Activated B cell treated with CpG ODN at 0.5 μM for 24 hours (primary cell): ENCODE measurements at regions not wholly inside any gene's neighbourhood (a gene's known extent, or its start where the extent isn't known, plus 50 kb on each side); places are given as distances from the start of the nearest gene placed in this dataset.

Experiments used
- ATAC-seq: fragments of 200-7000 bp; cut with Tn5 transposase; one replicate; pipeline ENCODE4 v1.10.0; 2021; ENCODE audit warnings: low read depth, mild to moderate bottlenecking, moderate library complexity
- CTCF ChIA-PET: fragments of 350-600 bp; sonication (Branson Sonifier 250); formaldehyde crosslinking; loops from one replicate; lab custom pipeline; 2021; ENCODE audit warnings: antibody characterized with exemption; lab: Charles Lee
- POLR2A ChIA-PET: fragments of 350-600 bp; sonication (Branson Sonifier 250); formaldehyde crosslinking; loops from one replicate; lab custom pipeline; 2021; ENCODE audit warnings: antibody characterized with exemption; lab: Charles Lee
- DNase-seq: peaks from one replicate; pipeline ENCODE4 v3.0.0; 2022
- H3K27ac Mint-ChIP-seq: one replicate; pipeline ENCODE4 v1.8.0; 2020; ENCODE audit warnings: mixed read lengths
- H3K27me3 Mint-ChIP-seq: one replicate; pipeline ENCODE4 v1.8.0; 2021; ENCODE audit warnings: mixed read lengths
- H3K36me3 Mint-ChIP-seq: one replicate; pipeline ENCODE4 v1.8.0; 2021; ENCODE audit warnings: low read depth, mixed read lengths
- H3K4me1 Mint-ChIP-seq: one replicate; pipeline ENCODE4 v1.8.0; 2021; ENCODE audit warnings: mixed read lengths
- H3K4me3 Mint-ChIP-seq: one replicate; pipeline ENCODE4 v1.8.0; 2020; ENCODE audit warnings: mild to moderate bottlenecking, mixed read lengths
- H3K9me3 Mint-ChIP-seq: one replicate; pipeline ENCODE4 v1.8.0; 2020; ENCODE audit warnings: mixed read lengths
- CTCF ChIP-seq: fragments of 200-600 bp; IDR thresholded peaks from one replicate; pipeline ENCODE4 v1.8.0; 2022; ENCODE audit warnings: antibody characterized with exemption, mild to moderate bottlenecking
- intact Hi-C: fragments of 100-400 bp; cut with micrococcal nuclease; formaldehyde crosslinking; loops from one replicate; pipeline ENCODE4 v1.15.1; 2024

GRCh38 chr10:75326306-75326705 lies 75.3 kb downstream of the ZNF503 start:
- DNase-seq (no peak), ATAC-seq (no peak)
- H3K4me1 Mint-ChIP-seq, result no peaks in the 10 kb centered on the region
- H3K36me3 Mint-ChIP-seq, result no peaks in the 10 kb centered on the region
- ChIA-PET CTCF (no interaction called here), POLR2A (no interaction called here)
- peaks cover 7% of the 10 kb centered on the region for H3K9me3 Mint-ChIP-seq
- H3K27me3 Mint-ChIP-seq, result peaks cover 20% of the 10 kb centered on the region
- no peak overlapping the region for H3K4me3 Mint-ChIP-seq
- intact Hi-C loops, result no loop called here
- no peak for TF ChIP-seq CTCF
- no peak overlapping the region for H3K27ac Mint-ChIP-seq

GRCh38 chr10:75319274-75319673 lies 82.3 kb downstream of the ZNF503 start:
- DNase-seq (no peak), ATAC-seq (no peak)
- intact Hi-C loops, result no loop called here
- H3K4me3 Mint-ChIP-seq, result no peak overlapping the region
- no peak for TF ChIP-seq CTCF
- ChIA-PET POLR2A (no interaction called here), CTCF (no interaction called here)
- H3K4me1 Mint-ChIP-seq, result no peaks in the 10 kb centered on the region
- H3K27me3 Mint-ChIP-seq, result peaks cover 2% of the 10 kb centered on the region
- peaks cover 31% of the 10 kb centered on the region for H3K9me3 Mint-ChIP-seq
- H3K36me3 Mint-ChIP-seq, result no peaks in the 10 kb centered on the region
- H3K27ac Mint-ChIP-seq, result no peak overlapping the region

GRCh38 chr10:75314570-75314969 lies 78.8 kb upstream of the COMTD1 start:
- ChIA-PET POLR2A (no interaction called here), CTCF (no interaction called here)
- Mint-ChIP-seq H3K4me3 (no peak overlapping the region), H3K9me3 (peaks cover 31% of the 10 kb centered on the region), H3K27ac (no peak overlapping the region), H3K4me1 (no peaks in the 10 kb centered on the region), H3K36me3 (no peaks in the 10 kb centered on the region), H3K27me3 (peaks cover 7% of the 10 kb centered on the region)
- intact Hi-C loops, result no loop called here
- DNase-seq, result no peak
- no peak for ATAC-seq
- TF ChIP-seq CTCF, result no peak

GRCh38 chr10:75312440-75312839 lies 76.7 kb upstream of the COMTD1 start:
- Mint-ChIP-seq H3K27me3 (peaks cover 10% of the 10 kb centered on the region), H3K9me3 (peaks cover 23% of the 10 kb centered on the region), H3K4me1 (no peaks in the 10 kb centered on the region), H3K4me3 (no peak overlapping the region), H3K36me3 (no peaks in the 10 kb centered on the region), H3K27ac (no peak overlapping the region)
- no peak for TF ChIP-seq CTCF
- no peak for DNase-seq
- ATAC-seq, result no peak
- POLR2A ChIA-PET, result no interaction called here
- CTCF ChIA-PET, result no interaction called here
- intact Hi-C loops, result no loop called here

- CTCF ChIA-PET, result no interaction called here
These were observed 69.9 kb upstream of the COMTD1 start for GRCh38 chr10:75305675-75306074.

More at GRCh38 chr10:75305675-75306074, 69.9 kb upstream of the COMTD1 start:
- H3K9me3 Mint-ChIP-seq, result peaks cover 13% of the 10 kb centered on the region
- H3K4me1 Mint-ChIP-seq, result no peaks in the 10 kb centered on the region
- no peaks in the 10 kb centered on the region for H3K36me3 Mint-ChIP-seq
- TF ChIP-seq CTCF, result no peak
- no peak overlapping the region for H3K4me3 Mint-ChIP-seq
- peaks cover 32% of the 10 kb centered on the region for H3K27me3 Mint-ChIP-seq
- ATAC-seq (no peak), DNase-seq (no peak)
- intact Hi-C loops, result no loop called here
- H3K27ac Mint-ChIP-seq, result no peak overlapping the region
- POLR2A ChIA-PET, result no interaction called here
